ENCODE measurements at regions not wholly inside any gene's neighbourhood (a gene's known extent, or its start where the extent isn't known, plus 50 kb on each side); places are given as distances from the start of the nearest gene placed in this dataset.

- H3K9me3 ChIP-seq (ENCODE audit: insufficient read depth, low read depth), result no peaks in the 10 kb centered on the region
- no TSS peak for BruUV-seq (replicated peaks)
- no peak for DNase-seq
- no peak overlapping the region for H2AFZ ChIP-seq
- intact Hi-C loops (cut with micrococcal nuclease; ENCODE audit: unreplicated experiment), result no loop called here
- no peaks in the 10 kb centered on the region for H3K36me3 ChIP-seq (ENCODE audit: low read depth)
- H3K4me3 ChIP-seq, result no peak overlapping the region
- H3K79me2 ChIP-seq (ENCODE audit: low read depth), result no peaks in the 10 kb centered on the region
- no peaks in the 10 kb centered on the region for H3K27me3 ChIP-seq (ENCODE audit: insufficient read depth, low read depth)
- POLR2A ChIA-PET (ENCODE audit: unreplicated experiment), result no interaction called here
- no peaks in the 10 kb centered on the region for H3K4me1 ChIP-seq (replicated peaks; ENCODE audit: insufficient read depth)
- TF ChIP-seq, protein P1, sequence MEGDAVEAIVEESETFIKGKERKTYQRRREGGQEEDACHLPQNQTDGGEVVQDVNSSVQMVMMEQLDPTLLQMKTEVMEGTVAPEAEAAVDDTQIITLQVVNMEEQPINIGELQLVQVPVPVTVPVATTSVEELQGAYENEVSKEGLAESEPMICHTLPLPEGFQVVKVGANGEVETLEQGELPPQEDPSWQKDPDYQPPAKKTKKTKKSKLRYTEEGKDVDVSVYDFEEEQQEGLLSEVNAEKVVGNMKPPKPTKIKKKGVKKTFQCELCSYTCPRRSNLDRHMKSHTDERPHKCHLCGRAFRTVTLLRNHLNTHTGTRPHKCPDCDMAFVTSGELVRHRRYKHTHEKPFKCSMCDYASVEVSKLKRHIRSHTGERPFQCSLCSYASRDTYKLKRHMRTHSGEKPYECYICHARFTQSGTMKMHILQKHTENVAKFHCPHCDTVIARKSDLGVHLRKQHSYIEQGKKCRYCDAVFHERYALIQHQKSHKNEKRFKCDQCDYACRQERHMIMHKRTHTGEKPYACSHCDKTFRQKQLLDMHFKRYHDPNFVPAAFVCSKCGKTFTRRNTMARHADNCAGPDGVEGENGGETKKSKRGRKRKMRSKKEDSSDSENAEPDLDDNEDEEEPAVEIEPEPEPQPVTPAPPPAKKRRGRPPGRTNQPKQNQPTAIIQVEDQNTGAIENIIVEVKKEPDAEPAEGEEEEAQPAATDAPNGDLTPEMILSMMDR (conservative IDR thresholded peaks at IDR 0.05), result no peak
- no peak for TF ChIP-seq EZH2 (IDR thresholded peaks at IDR 0.05; ENCODE audit: low read depth)
- no peaks in the 10 kb centered on the region for H3F3A ChIP-seq (ENCODE audit: insufficient read depth, low read depth)
- H3K9me2 ChIP-seq (ENCODE audit: insufficient read depth), result no peaks in the 10 kb centered on the region; the same call in none of the 2 replicates
- H3K27ac ChIP-seq, result no peak overlapping the region
- H4K20me1 ChIP-seq (ENCODE audit: insufficient read depth), result no peaks in the 10 kb centered on the region
- CTCF ChIA-PET, result no interaction called here
- H3K4me2 ChIP-seq, result no peak overlapping the region
Measured at GRCh38 chr11:77530879-77531278, 57.0 kb upstream of the PAK1 start.

- H2AFZ ChIP-seq, result no peak overlapping the region
- no peaks in the 10 kb centered on the region; the same call in none of the 2 replicates for H3K9me2 ChIP-seq (ENCODE audit: insufficient read depth)
- no peak overlapping the region for H3K27ac ChIP-seq
- no peak for DNase-seq
- intact Hi-C loops (cut with micrococcal nuclease; ENCODE audit: unreplicated experiment), result no loop called here
- no peaks in the 10 kb centered on the region for H3K36me3 ChIP-seq (ENCODE audit: low read depth)
- no peaks in the 10 kb centered on the region for H3K79me2 ChIP-seq (ENCODE audit: low read depth)
- no peaks in the 10 kb centered on the region for H3K9me3 ChIP-seq (ENCODE audit: insufficient read depth, low read depth)
- no peak overlapping the region for H3K4me3 ChIP-seq
- BruUV-seq (replicated peaks), result no TSS peak
- no peaks in the 10 kb centered on the region for H3K4me1 ChIP-seq (replicated peaks; ENCODE audit: insufficient read depth)
- H4K20me1 ChIP-seq (ENCODE audit: insufficient read depth), result no peaks in the 10 kb centered on the region
- H3K4me2 ChIP-seq, result no peak overlapping the region
- CTCF ChIA-PET, result no interaction called here
- H3F3A ChIP-seq (ENCODE audit: insufficient read depth, low read depth), result no peaks in the 10 kb centered on the region
- H3K27me3 ChIP-seq (ENCODE audit: insufficient read depth, low read depth), result no peaks in the 10 kb centered on the region
- POLR2A ChIA-PET (ENCODE audit: unreplicated experiment), result no interaction called here
- TF ChIP-seq, protein P1 (conservative IDR thresholded peaks at IDR 0.05), result no peak
- no peak for TF ChIP-seq EZH2 (IDR thresholded peaks at IDR 0.05; ENCODE audit: low read depth)
Measured at GRCh38 chr11:77529685-77530084, 55.8 kb upstream of the PAK1 start.

GRCh38 chr11:77525455-77526091, 51.7 kb upstream of the PAK1 start:
- Histone ChIP-seq H3K4me1 (replicated peaks; ENCODE audit: insufficient read depth) (no peaks in the 10 kb centered on the region), H4K20me1 (ENCODE audit: insufficient read depth) (no peaks in the 10 kb centered on the region), H3K4me2 (no peak overlapping the region), H3F3A (ENCODE audit: insufficient read depth, low read depth) (no peaks in the 10 kb centered on the region), H3K27me3 (ENCODE audit: insufficient read depth, low read depth) (no peaks in the 10 kb centered on the region), H3K36me3 (ENCODE audit: low read depth) (no peaks in the 10 kb centered on the region), H3K9me2 (ENCODE audit: insufficient read depth) (no peaks in the 10 kb centered on the region; the same call in 1 of the 2 replicates), H2AFZ (no peak overlapping the region), H3K79me2 (ENCODE audit: low read depth) (no peaks in the 10 kb centered on the region), H3K27ac (no peak overlapping the region), H3K9me3 (ENCODE audit: insufficient read depth, low read depth) (no peaks in the 10 kb centered on the region), H3K4me3 (no peak overlapping the region)
- no peak for TF ChIP-seq EZH2 (IDR thresholded peaks at IDR 0.05; ENCODE audit: low read depth)
- TF ChIP-seq, protein P1 (conservative IDR thresholded peaks at IDR 0.05), result no peak
- ChIA-PET CTCF (interaction anchor here (0.6 kb wide), 1 partner anchor 415 kb away, joined by 7 read pairs; no protein-coding TSS in a partner anchor), POLR2A (ENCODE audit: unreplicated experiment) (interaction anchor here (0.7 kb wide), 1 partner anchor 469 kb away, joined by 4 read pairs; the partner anchor contains the start of gene INTS4)
- intact Hi-C loops (cut with micrococcal nuclease; ENCODE audit: unreplicated experiment), result no loop called here
- no TSS peak for BruUV-seq (replicated peaks)
- DNase-seq, result no peak
